Activated B cell treated with CpG ODN at 0.5 μM for 24 hours (primary cell): ENCODE measurements at regions not wholly inside any gene's neighbourhood (a gene's known extent, or its start where the extent isn't known, plus 50 kb on each side); places are given as distances from the start of the nearest gene placed in this dataset.

ENCODE experiments used
- ATAC-seq: fragments of 200-7000 bp; cut with Tn5 transposase; one replicate; pipeline ENCODE4 v1.10.0; 2021; ENCODE audit warnings: low read depth, mild to moderate bottlenecking, moderate library complexity
- CTCF ChIA-PET: fragments of 350-600 bp; sonication (Branson Sonifier 250); formaldehyde crosslinking; loops from one replicate; lab custom pipeline; 2021; ENCODE audit warnings: antibody characterized with exemption; lab: Charles Lee
- POLR2A ChIA-PET: fragments of 350-600 bp; sonication (Branson Sonifier 250); formaldehyde crosslinking; loops from one replicate; lab custom pipeline; 2021; ENCODE audit warnings: antibody characterized with exemption; lab: Charles Lee
- DNase-seq: peaks from one replicate; pipeline ENCODE4 v3.0.0; 2022
- H3K27ac Mint-ChIP-seq: one replicate; pipeline ENCODE4 v1.8.0; 2020; ENCODE audit warnings: mixed read lengths
- H3K27me3 Mint-ChIP-seq: one replicate; pipeline ENCODE4 v1.8.0; 2021; ENCODE audit warnings: mixed read lengths
- H3K36me3 Mint-ChIP-seq: one replicate; pipeline ENCODE4 v1.8.0; 2021; ENCODE audit warnings: low read depth, mixed read lengths
- H3K4me1 Mint-ChIP-seq: one replicate; pipeline ENCODE4 v1.8.0; 2021; ENCODE audit warnings: mixed read lengths
- H3K4me3 Mint-ChIP-seq: one replicate; pipeline ENCODE4 v1.8.0; 2020; ENCODE audit warnings: mild to moderate bottlenecking, mixed read lengths
- H3K9me3 Mint-ChIP-seq: one replicate; pipeline ENCODE4 v1.8.0; 2020; ENCODE audit warnings: mixed read lengths
- CTCF ChIP-seq: fragments of 200-600 bp; IDR thresholded peaks from one replicate; pipeline ENCODE4 v1.8.0; 2022; ENCODE audit warnings: antibody characterized with exemption, mild to moderate bottlenecking
- intact Hi-C: fragments of 100-400 bp; cut with micrococcal nuclease; formaldehyde crosslinking; loops from one replicate; pipeline ENCODE4 v1.15.1; 2024

- H3K4me1 Mint-ChIP-seq, result no peaks in the 10 kb centered on the region
- CTCF ChIA-PET, result no interaction called here
- POLR2A ChIA-PET, result no interaction called here
- ATAC-seq (no peak), DNase-seq (no peak)
- intact Hi-C loops, result no loop called here
- no peak overlapping the region for H3K27ac Mint-ChIP-seq
- peaks cover 3% of the 10 kb centered on the region for H3K9me3 Mint-ChIP-seq
- H3K36me3 Mint-ChIP-seq, result no peaks in the 10 kb centered on the region
- no peak overlapping the region for H3K4me3 Mint-ChIP-seq
- H3K27me3 Mint-ChIP-seq, result no peaks in the 10 kb centered on the region
- no peak for TF ChIP-seq CTCF
Observed at GRCh38 chr13:37192956-37193355, 87.5 kb upstream of the CSNK1A1L start.

- ATAC-seq (no peak), DNase-seq (no peak)
- Mint-ChIP-seq H3K9me3 (peaks cover 7% of the 10 kb centered on the region), H3K4me3 (no peak overlapping the region), H3K27me3 (no peaks in the 10 kb centered on the region), H3K27ac (no peak overlapping the region), H3K36me3 (no peaks in the 10 kb centered on the region), H3K4me1 (no peaks in the 10 kb centered on the region)
- CTCF ChIA-PET, result no interaction called here
- POLR2A ChIA-PET, result no interaction called here
- TF ChIP-seq CTCF, result no peak
- intact Hi-C loops, result no loop called here
Observed at GRCh38 chr13:37187621-37188020, 82.2 kb upstream of the CSNK1A1L start.

GRCh38 chr13:37187105-37187504 is 81.6 kb upstream of the CSNK1A1L start:
- no peak for ATAC-seq
- ChIA-PET POLR2A (no interaction called here), CTCF (no interaction called here)
- no peak for TF ChIP-seq CTCF
- DNase-seq, result no peak
- H3K4me1 Mint-ChIP-seq, result no peaks in the 10 kb centered on the region
- H3K27me3 Mint-ChIP-seq, result no peaks in the 10 kb centered on the region
- H3K4me3 Mint-ChIP-seq, result no peak overlapping the region
- H3K36me3 Mint-ChIP-seq, result no peaks in the 10 kb centered on the region
- H3K27ac Mint-ChIP-seq, result no peak overlapping the region
- peaks cover 7% of the 10 kb centered on the region for H3K9me3 Mint-ChIP-seq
- intact Hi-C loops, result no loop called here

GRCh38 chr13:37181620-37182019 is 76.2 kb upstream of the CSNK1A1L start:
- no peaks in the 10 kb centered on the region for H3K36me3 Mint-ChIP-seq
- no peaks in the 10 kb centered on the region for H3K27me3 Mint-ChIP-seq
- ChIA-PET CTCF (no interaction called here), POLR2A (no interaction called here)
- no peak overlapping the region for H3K27ac Mint-ChIP-seq
- no peak for TF ChIP-seq CTCF
- ATAC-seq (no peak), DNase-seq (no peak)
- peaks cover 4% of the 10 kb centered on the region for H3K9me3 Mint-ChIP-seq
- intact Hi-C loops, result no loop called here
- H3K4me1 Mint-ChIP-seq, result no peaks in the 10 kb centered on the region
- H3K4me3 Mint-ChIP-seq, result no peak overlapping the region

- no peak for TF ChIP-seq CTCF
- no peak for ATAC-seq
- intact Hi-C loops, result no loop called here
- Mint-ChIP-seq H3K27ac (no peak overlapping the region), H3K9me3 (peaks cover 4% of the 10 kb centered on the region), H3K4me3 (no peak overlapping the region), H3K27me3 (no peaks in the 10 kb centered on the region), H3K36me3 (no peaks in the 10 kb centered on the region), H3K4me1 (no peaks in the 10 kb centered on the region)
- ChIA-PET CTCF (no interaction called here), POLR2A (no interaction called here)
- no peak for DNase-seq
Observed at GRCh38 chr13:37179645-37180044, 74.2 kb upstream of the CSNK1A1L start.
